Activated naive CD4-positive, alpha-beta T cell treated with anti-CD3 and anti-CD28 coated beads, Interleukin-2, amount 10 ng/mL, durations not matched to agents 7 days and 5 days (primary cell): ENCODE measurements at regions not wholly inside any gene's neighbourhood (a gene's known extent, or its start where the extent isn't known, plus 50 kb on each side); places are given as distances from the start of the nearest gene placed in this dataset.

Experiments used
- CTCF ChIA-PET: fragments of 350-600 bp; sonication (Branson Sonifier 250); formaldehyde crosslinking; loops from one replicate; lab custom pipeline; 2021; ENCODE audit warnings: antibody characterized with exemption; lab: Charles Lee
- DNase-seq: peaks from one replicate; pipeline ENCODE4 v3.0.0-alpha.2; 2020
- H3K27ac Mint-ChIP-seq: one replicate; pipeline ENCODE4 v1.8.0; 2021; ENCODE audit warnings: mild to moderate bottlenecking, moderate library complexity, mixed read lengths
- H3K27me3 Mint-ChIP-seq: one replicate; pipeline ENCODE4 v1.8.0; 2021; ENCODE audit warnings: mild to moderate bottlenecking, mixed read lengths
- H3K36me3 Mint-ChIP-seq: one replicate; pipeline ENCODE4 v1.8.0; 2021; ENCODE audit warnings: mixed read lengths
- H3K4me1 Mint-ChIP-seq: one replicate; pipeline ENCODE4 v1.8.0; 2021; ENCODE audit warnings: mixed read lengths
- H3K4me3 Mint-ChIP-seq: one replicate; pipeline ENCODE4 v1.8.0; 2021; ENCODE audit warnings: mild to moderate bottlenecking, moderate library complexity, mixed read lengths
- H3K9me3 Mint-ChIP-seq: one replicate; pipeline ENCODE4 v1.8.0; 2021; ENCODE audit warnings: mixed read lengths

- H3K4me3 Mint-ChIP-seq = no peak overlapping the region
- no peaks in the 10 kb centered on the region for H3K9me3 Mint-ChIP-seq
- no peaks in the 10 kb centered on the region for H3K27me3 Mint-ChIP-seq
- no peak overlapping the region for H3K27ac Mint-ChIP-seq
- H3K36me3 Mint-ChIP-seq = no peaks in the 10 kb centered on the region
- CTCF ChIA-PET = no interaction called here
- H3K4me1 Mint-ChIP-seq = no peaks in the 10 kb centered on the region
- no peak for DNase-seq
These were observed 833.0 kb upstream of the PCDH9 start for GRCh38 chr13:68063181-68063580.

- Mint-ChIP-seq H3K36me3 (no peaks in the 10 kb centered on the region), H3K27ac (no peak overlapping the region), H3K9me3 (peaks cover 14% of the 10 kb centered on the region), H3K27me3 (no peaks in the 10 kb centered on the region), H3K4me3 (no peak overlapping the region), H3K4me1 (no peaks in the 10 kb centered on the region)
- no peak for DNase-seq
- CTCF ChIA-PET = no interaction called here
These were observed 827.7 kb upstream of the PCDH9 start for GRCh38 chr13:68057836-68058235.

GRCh38 chr13:68056816-68057710 is 826.9 kb upstream of the PCDH9 start:
- DNase-seq = no peak
- Mint-ChIP-seq H3K4me3 (no peak overlapping the region), H3K27me3 (no peaks in the 10 kb centered on the region), H3K9me3 (peaks cover 14% of the 10 kb centered on the region), H3K27ac (no peak overlapping the region), H3K36me3 (no peaks in the 10 kb centered on the region), H3K4me1 (no peaks in the 10 kb centered on the region)
- CTCF ChIA-PET = no interaction called here

- no peaks in the 10 kb centered on the region for H3K36me3 Mint-ChIP-seq
- no peaks in the 10 kb centered on the region for H3K27me3 Mint-ChIP-seq
- CTCF ChIA-PET = no interaction called here
- H3K9me3 Mint-ChIP-seq = peaks cover 9% of the 10 kb centered on the region
- H3K4me1 Mint-ChIP-seq = no peaks in the 10 kb centered on the region
- no peak overlapping the region for H3K4me3 Mint-ChIP-seq
- no peak for DNase-seq
- no peak overlapping the region for H3K27ac Mint-ChIP-seq
These were observed 821.8 kb upstream of the PCDH9 start for GRCh38 chr13:68051910-68052309.

GRCh38 chr13:68050761-68051160 is 820.6 kb upstream of the PCDH9 start:
- no peak overlapping the region for H3K27ac Mint-ChIP-seq
- H3K4me3 Mint-ChIP-seq = no peak overlapping the region
- DNase-seq = no peak
- H3K27me3 Mint-ChIP-seq = no peaks in the 10 kb centered on the region
- no peaks in the 10 kb centered on the region for H3K4me1 Mint-ChIP-seq
- no peaks in the 10 kb centered on the region for H3K36me3 Mint-ChIP-seq
- peaks cover 2% of the 10 kb centered on the region for H3K9me3 Mint-ChIP-seq
- CTCF ChIA-PET = no interaction called here

GRCh38 chr13:68048802-68049359 is 818.7 kb upstream of the PCDH9 start:
- no peak overlapping the region for H3K27ac Mint-ChIP-seq
- CTCF ChIA-PET = no interaction called here
- no peak overlapping the region for H3K4me3 Mint-ChIP-seq
- H3K36me3 Mint-ChIP-seq = no peaks in the 10 kb centered on the region
- H3K9me3 Mint-ChIP-seq = no peaks in the 10 kb centered on the region
- DNase-seq = no peak
- H3K27me3 Mint-ChIP-seq = no peaks in the 10 kb centered on the region
- no peaks in the 10 kb centered on the region for H3K4me1 Mint-ChIP-seq

GRCh38 chr13:68047889-68048288 is 817.8 kb upstream of the PCDH9 start:
- H3K4me3 Mint-ChIP-seq = no peak overlapping the region
- no peaks in the 10 kb centered on the region for H3K36me3 Mint-ChIP-seq
- H3K27ac Mint-ChIP-seq = no peak overlapping the region
- CTCF ChIA-PET = no interaction called here
- H3K4me1 Mint-ChIP-seq = no peaks in the 10 kb centered on the region
- no peak for DNase-seq
- H3K9me3 Mint-ChIP-seq = no peaks in the 10 kb centered on the region
- H3K27me3 Mint-ChIP-seq = no peaks in the 10 kb centered on the region

GRCh38 chr13:68046903-68047302 is 816.8 kb upstream of the PCDH9 start:
- no peak overlapping the region for H3K27ac Mint-ChIP-seq
- H3K36me3 Mint-ChIP-seq = no peaks in the 10 kb centered on the region
- no peaks in the 10 kb centered on the region for H3K27me3 Mint-ChIP-seq
- H3K9me3 Mint-ChIP-seq = no peaks in the 10 kb centered on the region
- DNase-seq = no peak
- no peak overlapping the region for H3K4me3 Mint-ChIP-seq
- no peaks in the 10 kb centered on the region for H3K4me1 Mint-ChIP-seq
- CTCF ChIA-PET = no interaction called here

- CTCF ChIA-PET = no interaction called here
- DNase-seq = no peak
- Mint-ChIP-seq H3K9me3 (peaks cover 3% of the 10 kb centered on the region), H3K27ac (no peak overlapping the region), H3K4me1 (no peaks in the 10 kb centered on the region), H3K36me3 (no peaks in the 10 kb centered on the region), H3K27me3 (no peaks in the 10 kb centered on the region), H3K4me3 (no peak overlapping the region)
These were observed 800.1 kb upstream of the PCDH9 start for GRCh38 chr13:68030152-68030809.

- Mint-ChIP-seq H3K4me3 (no peak overlapping the region), H3K36me3 (no peaks in the 10 kb centered on the region), H3K4me1 (no peaks in the 10 kb centered on the region), H3K27me3 (no peaks in the 10 kb centered on the region), H3K27ac (no peak overlapping the region), H3K9me3 (peaks cover 9% of the 10 kb centered on the region)
- no peak for DNase-seq
- CTCF ChIA-PET = no interaction called here
These were observed 798.6 kb upstream of the PCDH9 start for GRCh38 chr13:68028701-68029100.

- H3K27ac Mint-ChIP-seq = no peak overlapping the region
- no peaks in the 10 kb centered on the region for H3K27me3 Mint-ChIP-seq
- H3K4me3 Mint-ChIP-seq = no peak overlapping the region
- no peaks in the 10 kb centered on the region for H3K4me1 Mint-ChIP-seq
- peaks cover 6% of the 10 kb centered on the region for H3K9me3 Mint-ChIP-seq
- CTCF ChIA-PET = no interaction called here
- H3K36me3 Mint-ChIP-seq = no peaks in the 10 kb centered on the region
- DNase-seq = no peak
These were observed 797.2 kb upstream of the PCDH9 start for GRCh38 chr13:68027306-68027705.

- Mint-ChIP-seq H3K9me3 (peaks cover 6% of the 10 kb centered on the region), H3K4me1 (no peaks in the 10 kb centered on the region), H3K27me3 (no peaks in the 10 kb centered on the region), H3K4me3 (no peak overlapping the region), H3K36me3 (no peaks in the 10 kb centered on the region), H3K27ac (no peak overlapping the region)
- CTCF ChIA-PET = no interaction called here
- no peak for DNase-seq
These were observed 795.9 kb upstream of the PCDH9 start for GRCh38 chr13:68026077-68026476.

- CTCF ChIA-PET = no interaction called here
- no peaks in the 10 kb centered on the region for H3K27me3 Mint-ChIP-seq
- DNase-seq = no peak
- H3K9me3 Mint-ChIP-seq = peaks cover 6% of the 10 kb centered on the region
- no peaks in the 10 kb centered on the region for H3K36me3 Mint-ChIP-seq
- H3K4me1 Mint-ChIP-seq = no peaks in the 10 kb centered on the region
- no peak overlapping the region for H3K4me3 Mint-ChIP-seq
- H3K27ac Mint-ChIP-seq = no peak overlapping the region
These were observed 795.5 kb upstream of the PCDH9 start for GRCh38 chr13:68025604-68026003.

- Mint-ChIP-seq H3K27me3 (no peaks in the 10 kb centered on the region), H3K9me3 (peaks cover 6% of the 10 kb centered on the region), H3K4me3 (no peak overlapping the region), H3K27ac (no peak overlapping the region), H3K36me3 (no peaks in the 10 kb centered on the region), H3K4me1 (no peaks in the 10 kb centered on the region)
- CTCF ChIA-PET = no interaction called here
- no peak for DNase-seq
These were observed 793.9 kb upstream of the PCDH9 start for GRCh38 chr13:68023838-68024581.
